ENCODE measurements at regions not wholly inside any gene's neighbourhood (a gene's known extent, or its start where the extent isn't known, plus 50 kb on each side); places are given as distances from the start of the nearest gene placed in this dataset.
"Not testable (repeated sequence)": the region's sequence is repeated elsewhere in the genome, so short reads cannot be mapped to it uniquely, and the experiment has no call there.

GRCh38 chr5:25458628-25459027 is 813.9 kb upstream of the CDH10 start:
- Mint-ChIP-seq H3K36me3 (ENCODE audit: low read depth) (no peaks in the 10 kb centered on the region), H3K4me3 (no peak overlapping the region), H3K9me3 (peaks cover 22% of the 10 kb centered on the region), H3K4me1 (ENCODE audit: low read depth) (no peaks in the 10 kb centered on the region), H3K27ac (no peak overlapping the region), H3K27me3 (ENCODE audit: low read depth) (no peaks in the 10 kb centered on the region)

- H3K4me3 Mint-ChIP-seq = no peak overlapping the region
- H3K9me3 Mint-ChIP-seq = peaks cover 18% of the 10 kb centered on the region
Observed at GRCh38 chr5:25453500-25453899, 808.7 kb upstream of the CDH10 start.

GRCh38 chr5:25451294-25451693 is 806.5 kb upstream of the CDH10 start:
- Mint-ChIP-seq H3K9me3 (peaks cover 16% of the 10 kb centered on the region), H3K4me1 (ENCODE audit: low read depth) (no peaks in the 10 kb centered on the region), H3K27me3 (ENCODE audit: low read depth) (no peaks in the 10 kb centered on the region), H3K4me3 (no peak overlapping the region), H3K27ac (no peak overlapping the region), H3K36me3 (ENCODE audit: low read depth) (no peaks in the 10 kb centered on the region)

More at GRCh38 chr5:25453500-25453899, 808.7 kb upstream of the CDH10 start:
- no peaks in the 10 kb centered on the region for H3K27me3 Mint-ChIP-seq (ENCODE audit: low read depth)
- H3K27ac Mint-ChIP-seq = no peak overlapping the region
- H3K36me3 Mint-ChIP-seq (ENCODE audit: low read depth) = no peaks in the 10 kb centered on the region
- no peaks in the 10 kb centered on the region for H3K4me1 Mint-ChIP-seq (ENCODE audit: low read depth)

- Mint-ChIP-seq H3K4me1 (ENCODE audit: low read depth) (no peaks in the 10 kb centered on the region), H3K4me3 (no peak overlapping the region), H3K9me3 (peaks cover 24% of the 10 kb centered on the region), H3K27ac (no peak overlapping the region), H3K27me3 (ENCODE audit: low read depth) (no peaks in the 10 kb centered on the region), H3K36me3 (ENCODE audit: low read depth) (no peaks in the 10 kb centered on the region)
Observed at GRCh38 chr5:25448646-25449045, 803.9 kb upstream of the CDH10 start.

GRCh38 chr5:25448190-25448621 is 803.4 kb upstream of the CDH10 start:
- no peak overlapping the region for H3K4me3 Mint-ChIP-seq
- no peaks in the 10 kb centered on the region for H3K36me3 Mint-ChIP-seq (ENCODE audit: low read depth)
- no peaks in the 10 kb centered on the region for H3K4me1 Mint-ChIP-seq (ENCODE audit: low read depth)
- peaks cover 24% of the 10 kb centered on the region for H3K9me3 Mint-ChIP-seq
- H3K27me3 Mint-ChIP-seq (ENCODE audit: low read depth) = no peaks in the 10 kb centered on the region
- H3K27ac Mint-ChIP-seq = no peak overlapping the region

- H3K9me3 Mint-ChIP-seq = peaks cover 24% of the 10 kb centered on the region
- H3K4me3 Mint-ChIP-seq; H3K27ac Mint-ChIP-seq; H3K27me3 Mint-ChIP-seq (ENCODE audit: low read depth); H3K4me1 Mint-ChIP-seq (ENCODE audit: low read depth); H3K36me3 Mint-ChIP-seq (ENCODE audit: low read depth): not testable (repeated sequence)
Observed at GRCh38 chr5:25446061-25446420, 801.3 kb upstream of the CDH10 start.

GRCh38 chr5:25445381-25446060 is 800.7 kb upstream of the CDH10 start:
- H3K27me3 Mint-ChIP-seq (ENCODE audit: low read depth); H3K36me3 Mint-ChIP-seq (ENCODE audit: low read depth); H3K4me1 Mint-ChIP-seq (ENCODE audit: low read depth); H3K4me3 Mint-ChIP-seq; H3K27ac Mint-ChIP-seq: not testable (repeated sequence)
- peaks cover 23% of the 10 kb centered on the region for H3K9me3 Mint-ChIP-seq

- Mint-ChIP-seq H3K27me3 (ENCODE audit: low read depth) (no peaks in the 10 kb centered on the region), H3K9me3 (peaks cover 17% of the 10 kb centered on the region), H3K4me3 (no peak overlapping the region), H3K27ac (no peak overlapping the region), H3K36me3 (ENCODE audit: low read depth) (no peaks in the 10 kb centered on the region), H3K4me1 (ENCODE audit: low read depth) (no peaks in the 10 kb centered on the region)
Observed at GRCh38 chr5:25444697-25445096, 799.9 kb upstream of the CDH10 start.

- Mint-ChIP-seq H3K4me1 (ENCODE audit: low read depth) (no peaks in the 10 kb centered on the region), H3K9me3 (peaks cover 18% of the 10 kb centered on the region), H3K4me3 (no peak overlapping the region), H3K27me3 (ENCODE audit: low read depth) (no peaks in the 10 kb centered on the region), H3K36me3 (ENCODE audit: low read depth) (no peaks in the 10 kb centered on the region), H3K27ac (no peak overlapping the region)
Observed at GRCh38 chr5:25441810-25442209, 797.0 kb upstream of the CDH10 start.

GRCh38 chr5:25439025-25439424 is 794.2 kb upstream of the CDH10 start:
- Mint-ChIP-seq H3K27me3 (ENCODE audit: low read depth) (no peaks in the 10 kb centered on the region), H3K9me3 (peaks cover 5% of the 10 kb centered on the region), H3K4me1 (ENCODE audit: low read depth) (no peaks in the 10 kb centered on the region), H3K4me3 (no peak overlapping the region), H3K36me3 (ENCODE audit: low read depth) (no peaks in the 10 kb centered on the region), H3K27ac (no peak overlapping the region)

GRCh38 chr5:25438375-25438774 is 793.6 kb upstream of the CDH10 start:
- H3K4me1 Mint-ChIP-seq (ENCODE audit: low read depth); H3K36me3 Mint-ChIP-seq (ENCODE audit: low read depth); H3K9me3 Mint-ChIP-seq; H3K27ac Mint-ChIP-seq; H3K27me3 Mint-ChIP-seq (ENCODE audit: low read depth); H3K4me3 Mint-ChIP-seq: not testable (repeated sequence)

GRCh38 chr5:25436452-25436851 is 791.7 kb upstream of the CDH10 start:
- Mint-ChIP-seq H3K4me1 (ENCODE audit: low read depth) (no peaks in the 10 kb centered on the region), H3K27me3 (ENCODE audit: low read depth) (no peaks in the 10 kb centered on the region), H3K9me3 (peaks cover 10% of the 10 kb centered on the region), H3K27ac (no peak overlapping the region), H3K36me3 (ENCODE audit: low read depth) (no peaks in the 10 kb centered on the region), H3K4me3 (no peak overlapping the region)

GRCh38 chr5:25435882-25436281 is 791.1 kb upstream of the CDH10 start:
- Mint-ChIP-seq H3K27ac (no peak overlapping the region), H3K4me3 (no peak overlapping the region), H3K36me3 (ENCODE audit: low read depth) (no peaks in the 10 kb centered on the region), H3K4me1 (ENCODE audit: low read depth) (no peaks in the 10 kb centered on the region), H3K27me3 (ENCODE audit: low read depth) (no peaks in the 10 kb centered on the region), H3K9me3 (peaks cover 10% of the 10 kb centered on the region)

GRCh38 chr5:25427240-25427639 is 782.5 kb upstream of the CDH10 start:
- Mint-ChIP-seq H3K27ac (no peak overlapping the region), H3K4me3 (no peak overlapping the region), H3K27me3 (ENCODE audit: low read depth) (no peaks in the 10 kb centered on the region), H3K9me3 (peaks cover 11% of the 10 kb centered on the region), H3K36me3 (ENCODE audit: low read depth) (no peaks in the 10 kb centered on the region), H3K4me1 (ENCODE audit: low read depth) (no peaks in the 10 kb centered on the region)

- Mint-ChIP-seq H3K4me3 (no peak overlapping the region), H3K4me1 (ENCODE audit: low read depth) (no peaks in the 10 kb centered on the region), H3K27ac (no peak overlapping the region), H3K36me3 (ENCODE audit: low read depth) (no peaks in the 10 kb centered on the region), H3K27me3 (ENCODE audit: low read depth) (no peaks in the 10 kb centered on the region), H3K9me3 (peaks cover 10% of the 10 kb centered on the region)
Observed at GRCh38 chr5:25423271-25423670, 778.5 kb upstream of the CDH10 start.

GRCh38 chr5:25419684-25420083 is 774.9 kb upstream of the CDH10 start:
- H3K4me3 Mint-ChIP-seq = no peak overlapping the region

More at GRCh38 chr5:25419684-25420083, 774.9 kb upstream of the CDH10 start:
- Mint-ChIP-seq H3K27me3 (ENCODE audit: low read depth) (no peaks in the 10 kb centered on the region), H3K4me1 (ENCODE audit: low read depth) (no peaks in the 10 kb centered on the region), H3K27ac (no peak overlapping the region), H3K36me3 (ENCODE audit: low read depth) (no peaks in the 10 kb centered on the region), H3K9me3 (peaks cover 9% of the 10 kb centered on the region)

All from T-helper 1 cell treated with Interleukin-12 subunit alpha and Interleukin-12 subunit beta and Interleukin-4 antibody, amounts not matched to agents 30 μg/mL and 1 μg/mL, for 36 hours (primary cell).